Astrocyte (in vitro differentiated cells and primary cell): ENCODE measurements at regions not wholly inside any gene's neighbourhood (a gene's known extent, or its start where the extent isn't known, plus 50 kb on each side); places are given as distances from the start of the nearest gene placed in this dataset.

Experiments
- DNase-seq: peaks from one replicate; pipeline ENCODE4 v3.0.0-alpha.2; 2010; ENCODE audit warnings: low read depth
- FAIRE-seq: peaks from 2 replicates; lab custom pipeline; 2011; peaks lifted over from hg19 to GRCh38; lab: Jason Lieb, UNC
- H2AFZ ChIP-seq: 2 replicates; pipeline ENCODE4 v1.6.0; 2012; ENCODE audit warnings: low read depth, low read length, inconsistent platforms
- H3K27ac ChIP-seq: 2 replicates; pipeline ENCODE4 v1.5.1; 2011; ENCODE audit warnings: low read depth, low read length, inconsistent platforms
- H3K27me3 ChIP-seq: 2 replicates; pipeline ENCODE4 v1.6.0; 2011; ENCODE audit warnings: low read length, inconsistent platforms; ENCODE audit not compliant: insufficient read depth
- H3K36me3 ChIP-seq: 2 replicates; pipeline ENCODE4 v1.5.1; 2011; ENCODE audit warnings: low read length, inconsistent platforms; ENCODE audit not compliant: insufficient read depth
- H3K4me1 ChIP-seq: 2 replicates; pipeline ENCODE4 v1.5.1; 2011; ENCODE audit warnings: low read length, inconsistent platforms; ENCODE audit not compliant: insufficient read depth
- H3K4me2 ChIP-seq: 2 replicates; pipeline ENCODE4 v1.6.0; 2012; ENCODE audit warnings: low read length, inconsistent platforms
- H3K4me3 ChIP-seq: 2 replicates; pipeline ENCODE4 v1.5.1; 2011; ENCODE audit warnings: low read depth, mild to moderate bottlenecking, low read length, inconsistent platforms; ENCODE audit not compliant: insufficient read depth
- H3K79me2 ChIP-seq: 2 replicates; pipeline ENCODE4 v1.6.0; 2012; ENCODE audit warnings: mild to moderate bottlenecking, low read length, inconsistent platforms; ENCODE audit not compliant: insufficient read depth
- H3K9ac ChIP-seq: 2 replicates; pipeline ENCODE4 v1.6.0; 2012; ENCODE audit warnings: mild to moderate bottlenecking, low read length, inconsistent platforms
- H3K9me3 ChIP-seq: 2 replicates; pipeline ENCODE4 v1.5.1; 2012; ENCODE audit warnings: low read depth, mild to moderate bottlenecking, low read length, inconsistent platforms; ENCODE audit not compliant: insufficient read depth
- H4K20me1 ChIP-seq: 2 replicates; pipeline ENCODE4 v1.6.0; 2012; ENCODE audit warnings: low read length, inconsistent platforms; ENCODE audit not compliant: insufficient read depth
- H3K27ac Mint-ChIP-seq: one replicate; pipeline ENCODE4 v1.8.0; 2021; ENCODE audit warnings: mild to moderate bottlenecking, mixed read lengths; ENCODE audit not compliant: unreplicated experiment
- H3K27me3 Mint-ChIP-seq: one replicate; pipeline ENCODE4 v1.8.0; 2021; ENCODE audit warnings: low read depth, mixed read lengths; ENCODE audit not compliant: unreplicated experiment
- H3K36me3 Mint-ChIP-seq: one replicate; pipeline ENCODE4 v1.8.0; 2021; ENCODE audit warnings: low read depth, mixed read lengths; ENCODE audit not compliant: unreplicated experiment
- H3K4me1 Mint-ChIP-seq: one replicate; pipeline ENCODE4 v1.8.0; 2021; ENCODE audit warnings: low read depth, mixed read lengths; ENCODE audit not compliant: unreplicated experiment
- H3K4me3 Mint-ChIP-seq: one replicate; pipeline ENCODE4 v1.8.0; 2021; ENCODE audit warnings: mild to moderate bottlenecking, moderate library complexity, mixed read lengths; ENCODE audit not compliant: unreplicated experiment
- H3K9me3 Mint-ChIP-seq: one replicate; pipeline ENCODE4 v1.8.0; 2021; ENCODE audit warnings: mild to moderate bottlenecking, mixed read lengths; ENCODE audit not compliant: unreplicated experiment
- CTCF ChIP-seq: IDR thresholded peaks from 2 replicates; pipeline ENCODE4 v1.5.1; 2011; ENCODE audit warnings: low read depth, mild to moderate bottlenecking, inconsistent platforms, low read length, moderate library complexity; ENCODE audit not compliant: insufficient read depth
- EZH2 ChIP-seq: IDR thresholded peaks from 2 replicates; pipeline ENCODE4 v1.6.1; 2012; ENCODE audit warnings: mild to moderate bottlenecking, low read length, inconsistent platforms; ENCODE audit not compliant: insufficient read depth

DNA sequence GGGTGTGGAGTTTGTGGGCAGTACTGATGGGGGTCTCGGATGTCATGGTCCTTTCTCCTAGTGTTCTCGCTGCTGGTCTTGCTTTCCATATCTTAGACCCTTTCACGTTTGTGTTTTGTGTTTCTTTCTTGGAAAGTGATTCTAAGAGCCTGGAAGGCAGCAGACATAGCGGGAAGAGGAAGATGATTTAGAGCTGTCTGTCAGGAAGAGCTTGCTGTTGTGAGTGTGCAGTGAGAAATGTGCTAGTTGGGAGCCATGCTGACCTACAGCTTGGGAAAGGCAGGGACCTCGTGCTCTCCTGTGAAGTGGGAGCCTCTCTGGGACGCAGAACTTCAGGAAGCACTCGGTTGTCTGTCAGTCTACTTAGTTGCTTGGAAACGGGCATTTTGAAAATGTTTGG lies 122.2 kb downstream of the ZNF518B start:
- no peak overlapping the region for H3K4me3 ChIP-seq
- FAIRE-seq (no peak), DNase-seq (no peak)
- no peak overlapping the region for H3K27ac ChIP-seq
- Mint-ChIP-seq H3K4me3 (no peak overlapping the region), H3K27ac (peak overlapping the region; percentile 43), H3K27me3 (no peaks in the 10 kb centered on the region), H3K9me3 (peaks cover 7% of the 10 kb centered on the region), H3K4me1 (peaks cover 35% of the 10 kb centered on the region), H3K36me3 (peaks cover 3% of the 10 kb centered on the region)
- no peaks in the 10 kb centered on the region for H3K27me3 ChIP-seq
- H3K79me2 ChIP-seq: no peaks in the 10 kb centered on the region
- TF ChIP-seq EZH2: no peak
- TF ChIP-seq CTCF: no peak
- peaks cover 2% of the 10 kb centered on the region for H3K9me3 ChIP-seq
- no peak overlapping the region for H2AFZ ChIP-seq
- H3K4me2 ChIP-seq: no peak overlapping the region
- H3K9ac ChIP-seq: no peak overlapping the region
- H3K36me3 ChIP-seq: no peaks in the 10 kb centered on the region
- H4K20me1 ChIP-seq: no peaks in the 10 kb centered on the region
- no peaks in the 10 kb centered on the region for H3K4me1 ChIP-seq

DNA sequence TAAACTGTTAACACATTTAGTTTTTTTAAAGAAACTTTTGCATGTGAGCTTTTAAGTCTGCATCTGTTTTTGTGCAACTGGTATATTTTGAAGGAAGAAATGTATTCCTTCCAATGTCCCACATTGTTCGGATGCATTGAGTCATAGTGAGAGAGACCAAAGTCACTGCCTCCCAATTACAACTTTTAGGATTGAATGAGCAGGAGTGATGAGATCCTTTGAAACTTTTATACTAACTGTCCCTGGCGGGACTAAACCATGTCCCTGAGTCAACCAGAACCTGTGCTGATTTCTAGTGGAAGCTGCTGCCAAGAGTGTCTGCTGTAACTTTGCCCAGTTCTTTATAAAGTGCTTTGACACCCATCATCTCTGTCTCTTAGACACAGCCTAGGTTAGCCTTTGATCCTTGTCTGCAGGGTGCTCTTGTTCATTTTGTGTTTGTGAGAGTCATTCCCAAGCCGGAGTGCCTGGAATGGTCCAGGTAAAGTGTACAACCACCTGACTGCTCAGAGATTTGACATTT lies 122.7 kb downstream of the ZNF518B start:
- Histone ChIP-seq H3K9ac (no peak overlapping the region), H4K20me1 (no peaks in the 10 kb centered on the region), H3K4me3 (no peak overlapping the region), H3K9me3 (peaks cover 2% of the 10 kb centered on the region), H3K27me3 (no peaks in the 10 kb centered on the region), H2AFZ (no peak overlapping the region), H3K4me2 (no peak overlapping the region), H3K4me1 (no peaks in the 10 kb centered on the region), H3K36me3 (no peaks in the 10 kb centered on the region), H3K27ac (no peak overlapping the region), H3K79me2 (no peaks in the 10 kb centered on the region)
- FAIRE-seq: no peak
- Mint-ChIP-seq H3K36me3 (peaks cover 3% of the 10 kb centered on the region), H3K27ac (peak overlapping the region; percentile 43), H3K27me3 (no peaks in the 10 kb centered on the region), H3K9me3 (peaks cover 8% of the 10 kb centered on the region), H3K4me1 (peaks cover 35% of the 10 kb centered on the region), H3K4me3 (no peak overlapping the region)
- no peak for TF ChIP-seq CTCF
- no peak for TF ChIP-seq EZH2
- DNase-seq: no peak

DNA sequence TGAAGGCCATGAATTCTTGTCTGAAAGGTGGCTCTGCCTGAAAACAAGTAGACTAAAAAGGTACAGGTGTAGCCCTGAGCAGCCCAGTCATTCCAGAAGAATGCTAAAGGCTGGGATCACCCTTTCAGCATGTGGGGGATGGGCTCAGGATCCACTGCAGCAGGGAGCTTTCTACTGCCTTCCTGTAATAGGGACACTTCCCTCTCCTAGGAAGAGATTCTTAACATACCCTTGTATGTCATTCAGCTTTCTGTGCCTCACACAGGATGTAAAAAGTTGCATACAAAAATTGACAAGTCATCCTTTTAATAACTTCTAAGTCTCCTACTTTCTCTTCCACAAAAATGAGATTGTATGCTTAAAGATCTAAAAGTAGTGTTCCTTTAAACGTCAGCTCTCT lies 123.3 kb downstream of the ZNF518B start:
- Histone ChIP-seq H3K79me2 (no peaks in the 10 kb centered on the region), H3K27ac (no peak overlapping the region), H4K20me1 (no peaks in the 10 kb centered on the region), H3K27me3 (no peaks in the 10 kb centered on the region), H2AFZ (no peak overlapping the region), H3K4me1 (no peaks in the 10 kb centered on the region), H3K9me3 (peaks cover 2% of the 10 kb centered on the region), H3K4me3 (no peak overlapping the region), H3K36me3 (no peaks in the 10 kb centered on the region), H3K4me2 (no peak overlapping the region), H3K9ac (no peak overlapping the region)
- DNase-seq: no peak
- Mint-ChIP-seq H3K27ac (peak overlapping the region; percentile 43), H3K4me1 (peaks cover 35% of the 10 kb centered on the region), H3K36me3 (peaks cover 3% of the 10 kb centered on the region), H3K4me3 (no peak overlapping the region), H3K9me3 (peaks cover 8% of the 10 kb centered on the region), H3K27me3 (peaks cover 2% of the 10 kb centered on the region)
- no peak for FAIRE-seq
- no peak for TF ChIP-seq EZH2
